ENCODE measurements at regions not wholly inside any gene's neighbourhood (a gene's known extent, or its start where the extent isn't known, plus 50 kb on each side); places are given as distances from the start of the nearest gene placed in this dataset.

GRCh38 chr5:73354406-73354805 lies 94.2 kb downstream of the FOXD1 start:
- no TSS peak for BruUV-seq (replicated peaks)
- TF ChIP-seq EZH2 (IDR thresholded peaks at IDR 0.05; ENCODE audit: borderline replicate concordance, low read depth, low read length, severe bottlenecking) (peak; percentile 32), POLR2AphosphoS5 (IDR thresholded peaks at IDR 0.05; ENCODE audit: insufficient read depth, low read depth, low read length) (no peak), CTCF (IDR thresholded peaks at IDR 0.05; ENCODE audit: extremely low read depth in 1 of 2, insufficient read depth in 1 of 2, low read depth in 1 of 2, low read length in 2 of 2) (no peak), GATA2 (IDR thresholded peaks at IDR 0.05; ENCODE audit: insufficient read depth, insufficient read length, low read depth, low read length) (no peak)
- TF ChIP-seq, protein P1, sequence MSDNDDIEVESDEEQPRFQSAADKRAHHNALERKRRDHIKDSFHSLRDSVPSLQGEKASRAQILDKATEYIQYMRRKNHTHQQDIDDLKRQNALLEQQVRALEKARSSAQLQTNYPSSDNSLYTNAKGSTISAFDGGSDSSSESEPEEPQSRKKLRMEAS (IDR thresholded peaks at IDR 0.05; ENCODE audit: insufficient read depth, insufficient read length) = no peak
- Histone ChIP-seq H3K9me3 (replicated peaks; ENCODE audit: control insufficient read depth, insufficient read depth, low read length) (no peaks in the 10 kb centered on the region), H3K27me3 (ENCODE audit: control insufficient read depth in 2 of 2, insufficient read depth in 2 of 2, low read length in 2 of 2) (peaks cover 46 to 74% of the 10 kb centered on the region in 2 experiments), H3K4me1 (ENCODE audit: control insufficient read depth, extremely low read depth, insufficient read depth, low read length) (no peaks in the 10 kb centered on the region), H3K4me3 (replicated peaks in 1 of 3; ENCODE audit: insufficient read depth in 1 of 3, low read depth in 1 of 3, low read length in 3 of 3) (no peak overlapping the region), H4K20me1 (replicated peaks; ENCODE audit: control insufficient read depth, extremely low read depth, insufficient read depth, low read length) (no peaks in the 10 kb centered on the region), H3K9ac (replicated peaks; ENCODE audit: extremely low read depth, insufficient read depth, low read length) (no peak overlapping the region), H3K36me3 (ENCODE audit: control insufficient read depth in 2 of 2, extremely low read depth in 1 of 2, insufficient read depth in 2 of 2, low read length in 2 of 2) (no peaks in the 10 kb centered on the region), H3K27ac (ENCODE audit: insufficient read depth, low read depth, low read length) (no peak overlapping the region), H3K4me2 (ENCODE audit: insufficient read depth, low read length) (no peak overlapping the region), H3K79me2 (ENCODE audit: control insufficient read depth, insufficient read depth, low read length) (no peaks in the 10 kb centered on the region), H3K9me1 (replicated peaks; ENCODE audit: control insufficient read depth, extremely low read depth, insufficient read depth, low read length) (no peaks in the 10 kb centered on the region), H2AFZ (ENCODE audit: low read depth, low read length) (no peak overlapping the region)
- intact Hi-C loops (cut with micrococcal nuclease) (no loop called here), dilution Hi-C loops (cut with MboI; ENCODE audit: extremely low pct_ligation_motif_present, low sequenced_read_pairs) (no loop called here)
- ChIA-PET POLR2A (no interaction called here), CTCF (interaction anchor here (0.6 to 3.3 kb wide), 7 partner anchors 9 to 1569 kb away, joined by 3 to 17 read pairs (median 3); no protein-coding TSS in a partner anchor)
- FAIRE-seq = no peak
- DNase-seq (ENCODE audit: low read depth, low spot score) = no peak
